OCI-LY7 (cell line): ENCODE measurements at regions not wholly inside any gene's neighbourhood (a gene's known extent, or its start where the extent isn't known, plus 50 kb on each side); places are given as distances from the start of the nearest gene placed in this dataset.

ENCODE experiments used
- EZH2phosphoT487 ChIP-seq: fragments of 200-600 bp; sonication (generic); IDR thresholded peaks from 2 replicates; pipeline ENCODE4 v1.6.1; 2018; ENCODE audit warnings: low read depth, borderline replicate concordance, mild to moderate bottlenecking, mixed run types, antibody characterized with exemption, low read length, moderate library complexity, mixed read lengths
- TF ChIP-seq, protein P1 (sequence below): fragments of 200-600 bp; sonication (generic); conservative IDR thresholded peaks from 2 replicates; pipeline ENCODE4 v1.5.1; 2014; ENCODE audit warnings: mild to moderate bottlenecking, antibody characterized with exemption, low read length, moderate library complexity, mixed read lengths

DNA sequence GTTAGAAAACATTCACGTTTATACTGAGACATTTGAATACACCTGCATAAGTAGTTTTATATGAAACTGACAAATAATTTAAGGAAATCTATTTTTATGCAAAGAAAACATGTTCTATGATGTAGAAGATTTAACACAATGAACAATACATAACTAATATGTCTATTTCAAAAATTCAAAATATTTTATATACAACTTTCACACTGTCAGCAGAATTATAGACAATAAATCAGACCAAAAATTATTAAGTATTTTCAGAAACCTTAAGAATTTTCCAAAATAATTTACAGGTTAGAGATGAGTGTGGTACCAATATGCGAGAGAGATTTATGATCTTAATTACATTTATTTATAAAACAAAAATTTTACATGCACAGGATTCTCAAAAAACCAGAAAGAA is 1561.0 kb upstream of the ZEB2 start:
- TF ChIP-seq, protein P1, sequence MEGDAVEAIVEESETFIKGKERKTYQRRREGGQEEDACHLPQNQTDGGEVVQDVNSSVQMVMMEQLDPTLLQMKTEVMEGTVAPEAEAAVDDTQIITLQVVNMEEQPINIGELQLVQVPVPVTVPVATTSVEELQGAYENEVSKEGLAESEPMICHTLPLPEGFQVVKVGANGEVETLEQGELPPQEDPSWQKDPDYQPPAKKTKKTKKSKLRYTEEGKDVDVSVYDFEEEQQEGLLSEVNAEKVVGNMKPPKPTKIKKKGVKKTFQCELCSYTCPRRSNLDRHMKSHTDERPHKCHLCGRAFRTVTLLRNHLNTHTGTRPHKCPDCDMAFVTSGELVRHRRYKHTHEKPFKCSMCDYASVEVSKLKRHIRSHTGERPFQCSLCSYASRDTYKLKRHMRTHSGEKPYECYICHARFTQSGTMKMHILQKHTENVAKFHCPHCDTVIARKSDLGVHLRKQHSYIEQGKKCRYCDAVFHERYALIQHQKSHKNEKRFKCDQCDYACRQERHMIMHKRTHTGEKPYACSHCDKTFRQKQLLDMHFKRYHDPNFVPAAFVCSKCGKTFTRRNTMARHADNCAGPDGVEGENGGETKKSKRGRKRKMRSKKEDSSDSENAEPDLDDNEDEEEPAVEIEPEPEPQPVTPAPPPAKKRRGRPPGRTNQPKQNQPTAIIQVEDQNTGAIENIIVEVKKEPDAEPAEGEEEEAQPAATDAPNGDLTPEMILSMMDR, result no peak
- TF ChIP-seq EZH2phosphoT487, result no peak
